Gastrocnemius medialis (tissue), 4 donors: ENCODE measurements at regions not wholly inside any gene's neighbourhood (a gene's known extent, or its start where the extent isn't known, plus 50 kb on each side); places are given as distances from the start of the nearest gene placed in this dataset.

Source experiments
- ATAC-seq, 2 donors: fragments of 150-250 bp; one replicate each; pipeline ENCODE4 v1.9.1; 2016
- DNase-seq, 2 donors: peaks; one replicate each; pipeline ENCODE4 v3.0.0-alpha.2; 2019
- H3K27ac ChIP-seq, 4 donors: fragments of 200-600 bp; sonication (generic); 1 replicate in 1 of 4; 2 replicates in 3 of 4; pipeline ENCODE4 v1.5.1; 2016 to 2018; ENCODE audit warnings: mild to moderate bottlenecking in 2 of 4, moderate library complexity in 1 of 4
- H3K27me3 ChIP-seq, 3 donors: fragments of 200-600 bp; sonication (generic) in 2 of 3; 1 replicate in 1 of 3; 2 replicates in 2 of 3; pipeline versions ENCODE4 v1.5.1 to v1.6.0; 2016 to 2019; ENCODE audit warnings: mild to moderate bottlenecking in 1 of 3, moderate library complexity in 1 of 3
- H3K36me3 ChIP-seq, 2 donors: fragments of 200-600 bp; sonication (generic) in 1 of 2; one replicate each; pipeline ENCODE4 v1.5.1; 2017 to 2018
- H3K4me1 ChIP-seq, 2 donors: fragments of 200-600 bp; sonication (generic) in 1 of 2; one replicate each; pipeline ENCODE4 v1.5.1; 2016 to 2017; ENCODE audit warnings: mild to moderate bottlenecking in 2 of 2
- H3K4me3 ChIP-seq, 4 donors: fragments of 200-600 bp; sonication (generic) in 3 of 4; 1 replicate in 1 of 4; 2 replicates in 3 of 4; pipeline ENCODE4 v1.5.1; 2016 to 2019; ENCODE audit warnings: mild to moderate bottlenecking in 2 of 4
- H3K9me3 ChIP-seq, 3 donors: fragments of 200-600 bp; sonication (generic) in 2 of 3; 1 replicate in 1 of 3; 2 replicates in 2 of 3; pipeline ENCODE4 v1.5.1; 2016 to 2019
- POLR2A ChIP-seq, 2 donors: fragments of 450-650 bp; IDR thresholded peaks; one replicate each; pipeline ENCODE4 v1.6.1; 2017; ENCODE audit warnings: antibody characterized with exemption in 2 of 2, mild to moderate bottlenecking in 2 of 2, moderate library complexity in 2 of 2
- in situ Hi-C, 4 donors: fragments of 200-750 bp; cut with MboI; loops; one replicate each; pipeline versions ENCODE4 v1.15.0 to v1.8.0; 2017; ENCODE audit warnings: low sequenced_read_pairs in 4 of 4
- intact Hi-C: fragments of 100-400 bp; cut with DNase I; formaldehyde crosslinking; loops from one replicate; pipeline ENCODE4 v1.15.1; 2023; ENCODE audit warnings: low total_unique reads
- TF ChIP-seq, protein P1 (sequence below), 5 experiments: fragments of 450-650 bp in 3 of 5; fragments of 200-600 bp in 2 of 5; sonication (generic) in 2 of 5; IDR thresholded peaks in 4 of 5; conservative IDR thresholded peaks in 1 of 5; 1 replicate in 4 of 5; 2 replicates in 1 of 5; pipeline ENCODE4 v1.5.1; 2016 to 2019; ENCODE audit warnings: antibody characterized with exemption in 5 of 5, mild to moderate bottlenecking in 3 of 5, moderate library complexity in 3 of 5

DNA sequence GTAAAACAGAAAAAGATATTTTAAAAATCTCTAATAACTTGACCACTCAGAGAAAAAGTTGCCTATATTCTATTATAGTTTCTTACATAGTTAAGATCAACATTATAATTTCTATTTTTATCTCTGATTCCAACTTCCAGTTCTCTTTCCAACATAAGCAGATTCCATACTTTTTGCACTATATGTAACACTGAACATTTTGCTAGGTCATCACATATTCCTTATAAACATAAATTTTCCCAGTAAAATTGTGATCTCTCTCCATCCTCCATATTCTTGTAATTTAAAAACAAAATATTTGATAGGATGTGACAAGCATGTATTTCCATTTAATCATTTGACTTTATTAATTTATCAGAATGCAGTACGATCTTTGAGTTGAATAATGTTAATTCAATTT lies 170.4 kb upstream of the THSD7A start:
- H3K27ac ChIP-seq: no peak overlapping the region
- intact Hi-C loops: no loop called here
- in situ Hi-C loops: no loop called here
- no peaks in the 10 kb centered on the region for H3K27me3 ChIP-seq
- TF ChIP-seq, protein P1, sequence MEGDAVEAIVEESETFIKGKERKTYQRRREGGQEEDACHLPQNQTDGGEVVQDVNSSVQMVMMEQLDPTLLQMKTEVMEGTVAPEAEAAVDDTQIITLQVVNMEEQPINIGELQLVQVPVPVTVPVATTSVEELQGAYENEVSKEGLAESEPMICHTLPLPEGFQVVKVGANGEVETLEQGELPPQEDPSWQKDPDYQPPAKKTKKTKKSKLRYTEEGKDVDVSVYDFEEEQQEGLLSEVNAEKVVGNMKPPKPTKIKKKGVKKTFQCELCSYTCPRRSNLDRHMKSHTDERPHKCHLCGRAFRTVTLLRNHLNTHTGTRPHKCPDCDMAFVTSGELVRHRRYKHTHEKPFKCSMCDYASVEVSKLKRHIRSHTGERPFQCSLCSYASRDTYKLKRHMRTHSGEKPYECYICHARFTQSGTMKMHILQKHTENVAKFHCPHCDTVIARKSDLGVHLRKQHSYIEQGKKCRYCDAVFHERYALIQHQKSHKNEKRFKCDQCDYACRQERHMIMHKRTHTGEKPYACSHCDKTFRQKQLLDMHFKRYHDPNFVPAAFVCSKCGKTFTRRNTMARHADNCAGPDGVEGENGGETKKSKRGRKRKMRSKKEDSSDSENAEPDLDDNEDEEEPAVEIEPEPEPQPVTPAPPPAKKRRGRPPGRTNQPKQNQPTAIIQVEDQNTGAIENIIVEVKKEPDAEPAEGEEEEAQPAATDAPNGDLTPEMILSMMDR (IDR thresholded peaks at IDR 0.05 in 4 of 5, conservative IDR thresholded peaks at IDR 0.05 in 1 of 5): no peak
- TF ChIP-seq POLR2A (IDR thresholded peaks at IDR 0.05): no peak
- no peak overlapping the region for H3K4me3 ChIP-seq
- H3K36me3 ChIP-seq: no peaks in the 10 kb centered on the region
- peaks cover 0 to 2% (median 0%) of the 10 kb centered on the region in 3 donors for H3K9me3 ChIP-seq
- no peaks in the 10 kb centered on the region for H3K4me1 ChIP-seq
- ATAC-seq: no peak
- no peak for DNase-seq

DNA sequence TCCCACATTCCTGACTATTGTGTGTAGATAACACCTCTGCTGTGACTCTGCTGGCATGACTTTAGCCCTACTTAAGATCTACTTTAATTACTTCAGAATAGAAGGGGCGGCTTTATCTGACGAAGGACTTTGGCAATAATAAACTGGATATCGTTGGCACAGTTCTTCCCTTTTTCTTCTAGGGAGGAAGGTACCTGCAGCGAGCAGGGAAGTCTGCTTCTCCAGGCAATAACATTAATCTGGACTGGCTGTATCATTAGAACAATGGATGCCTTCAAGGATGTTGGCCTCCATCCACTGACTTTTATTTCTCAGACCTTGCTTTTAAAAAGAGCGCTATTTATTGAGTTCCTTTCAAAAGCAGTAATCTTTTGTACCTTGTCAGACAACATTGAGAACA lies 172.6 kb upstream of the THSD7A start:
- Histone ChIP-seq H3K4me3 (no peak overlapping the region), H3K4me1 (no peaks in the 10 kb centered on the region), H3K27me3 (no peaks in the 10 kb centered on the region), H3K27ac (no peak overlapping the region), H3K36me3 (no peaks in the 10 kb centered on the region), H3K9me3 (no peaks in the 10 kb centered on the region)
- intact Hi-C loops (no loop called here), in situ Hi-C loops (no loop called here)
- TF ChIP-seq, protein P1 (IDR thresholded peaks at IDR 0.05 in 4 of 5, conservative IDR thresholded peaks at IDR 0.05 in 1 of 5): no peak
- no peak for TF ChIP-seq POLR2A (IDR thresholded peaks at IDR 0.05)
- ATAC-seq (no peak), DNase-seq (no peak)

DNA sequence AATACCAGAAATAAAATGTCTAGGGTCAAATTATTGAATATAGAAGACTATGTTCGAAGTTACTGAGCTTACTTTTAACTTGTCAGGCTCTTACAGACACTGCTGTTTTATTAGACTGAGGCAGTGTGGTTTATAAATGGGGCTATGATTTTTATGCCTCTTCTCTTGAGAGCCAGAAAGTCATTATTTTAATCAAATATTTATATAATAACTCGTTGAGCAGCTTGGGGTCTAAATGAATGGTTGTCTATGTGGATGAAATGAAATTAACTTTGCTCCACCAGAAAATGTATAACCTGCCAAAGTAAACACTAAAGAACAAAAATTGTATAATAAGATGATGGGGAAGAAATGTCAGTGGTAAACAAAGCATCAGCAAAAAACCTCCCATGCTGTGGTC lies 175.6 kb upstream of the THSD7A start:
- in situ Hi-C loops: no loop called here
- no peaks in the 10 kb centered on the region for H3K36me3 ChIP-seq
- intact Hi-C loops: no loop called here
- DNase-seq (no peak), ATAC-seq (no peak)
- no peak overlapping the region for H3K27ac ChIP-seq
- H3K9me3 ChIP-seq: no peaks in the 10 kb centered on the region
- TF ChIP-seq POLR2A (IDR thresholded peaks at IDR 0.05): no peak
- TF ChIP-seq, protein P1 (IDR thresholded peaks at IDR 0.05 in 4 of 5, conservative IDR thresholded peaks at IDR 0.05 in 1 of 5): no peak
- H3K4me1 ChIP-seq: no peaks in the 10 kb centered on the region
- H3K4me3 ChIP-seq: no peak overlapping the region
- no peaks in the 10 kb centered on the region for H3K27me3 ChIP-seq

DNA sequence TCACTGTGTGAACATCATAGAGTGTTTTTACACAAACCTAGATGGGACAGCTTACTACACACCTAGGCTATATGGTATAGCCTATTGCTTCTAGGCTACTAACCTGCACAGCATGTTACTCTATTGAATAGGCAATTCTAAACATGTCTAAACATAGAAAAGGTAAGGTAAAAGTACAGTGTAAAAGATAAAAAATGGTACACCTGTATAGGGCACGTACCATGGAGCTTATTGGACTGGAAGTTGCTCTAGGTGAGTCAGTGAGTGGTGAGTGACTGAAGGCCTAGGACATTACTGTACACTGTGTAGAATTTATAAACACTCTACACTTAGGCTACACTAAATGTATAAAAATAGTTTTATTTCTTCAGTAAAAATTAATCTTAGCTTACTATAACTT lies 182.0 kb upstream of the THSD7A start:
- DNase-seq: no peak
- no peak for ATAC-seq
- in situ Hi-C loops: no loop called here
- TF ChIP-seq, protein P1 (IDR thresholded peaks at IDR 0.05 in 4 of 5, conservative IDR thresholded peaks at IDR 0.05 in 1 of 5): no peak
- no peak for TF ChIP-seq POLR2A (IDR thresholded peaks at IDR 0.05)
- Histone ChIP-seq H3K4me1 (no peaks in the 10 kb centered on the region), H3K27ac (no peak overlapping the region), H3K36me3 (no peaks in the 10 kb centered on the region), H3K27me3 (no peaks in the 10 kb centered on the region), H3K9me3 (no peaks in the 10 kb centered on the region), H3K4me3 (no peak overlapping the region)
- intact Hi-C loops: no loop called here

DNA sequence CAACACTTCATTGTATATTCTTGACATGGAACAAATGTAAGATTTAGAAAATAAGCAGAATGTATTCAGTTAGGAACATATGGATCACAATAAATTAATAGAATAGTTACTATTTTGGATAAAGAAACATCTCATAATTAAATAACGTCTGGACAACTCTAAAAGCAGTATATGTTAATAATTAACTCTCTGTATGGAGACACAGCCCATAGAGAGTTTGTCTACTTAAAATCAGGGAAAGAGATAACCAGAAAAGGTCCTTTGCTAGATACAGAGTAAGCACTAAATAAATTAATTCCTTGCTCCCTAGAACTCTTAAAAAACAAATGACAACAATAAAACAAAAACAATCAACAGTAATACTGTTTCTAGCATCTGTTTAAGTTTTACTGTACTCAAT lies 184.4 kb upstream of the THSD7A start:
- Histone ChIP-seq H3K27ac (no peak overlapping the region), H3K27me3 (no peaks in the 10 kb centered on the region), H3K36me3 (no peaks in the 10 kb centered on the region), H3K4me3 (no peak overlapping the region), H3K9me3 (no peaks in the 10 kb centered on the region), H3K4me1 (no peaks in the 10 kb centered on the region)
- DNase-seq (no peak), ATAC-seq (no peak)
- intact Hi-C loops (no loop called here), in situ Hi-C loops (no loop called here)
- no peak for TF ChIP-seq POLR2A (IDR thresholded peaks at IDR 0.05)
- TF ChIP-seq, protein P1 (IDR thresholded peaks at IDR 0.05 in 4 of 5, conservative IDR thresholded peaks at IDR 0.05 in 1 of 5): no peak
